GM18868 (cell line): ENCODE measurements at regions not wholly inside any gene's neighbourhood (a gene's known extent, or its start where the extent isn't known, plus 50 kb on each side); places are given as distances from the start of the nearest gene placed in this dataset.

Source experiments
- ATAC-seq: cut with Tn5 transposase; IDR thresholded peaks from one replicate; pipeline ENCODE4 v1.9.1; 2021; ENCODE audit warnings: mild to moderate bottlenecking, moderate library complexity; ENCODE audit not compliant: unreplicated experiment

- ATAC-seq, result no peak
Observed at GRCh38 chr12:125408718-125409117, 343.5 kb downstream of the AACS start.

- ATAC-seq, result no peak
Observed at GRCh38 chr12:125412506-125412905, 347.3 kb downstream of the AACS start.

GRCh38 chr12:125417446-125417845 lies 352.2 kb downstream of the AACS start:
- ATAC-seq, result no peak

- peak; percentile 86 for ATAC-seq
Observed at GRCh38 chr12:125418902-125419564, 353.8 kb downstream of the AACS start.

GRCh38 chr12:125424909-125425308 lies 359.7 kb downstream of the AACS start:
- ATAC-seq, result no peak

- no peak for ATAC-seq
Observed at GRCh38 chr12:125431516-125431915, 366.3 kb downstream of the AACS start.

- ATAC-seq, result no peak
Observed at GRCh38 chr12:125434131-125434530, 368.9 kb downstream of the AACS start.

GRCh38 chr12:125434936-125435443 lies 369.8 kb downstream of the AACS start:
- ATAC-seq, result peak; percentile 84

- ATAC-seq, result no peak
Observed at GRCh38 chr12:125435871-125436270, 370.6 kb downstream of the AACS start.

- no peak for ATAC-seq
Observed at GRCh38 chr12:125436686-125437085, 371.5 kb downstream of the AACS start.

GRCh38 chr12:125440399-125440798 lies 375.2 kb downstream of the AACS start:
- no peak for ATAC-seq

- ATAC-seq, result no peak
Observed at GRCh38 chr12:125443341-125443740, 378.1 kb downstream of the AACS start.

- ATAC-seq, result no peak
Observed at GRCh38 chr12:125451408-125451807, 386.2 kb downstream of the AACS start.

GRCh38 chr12:125453751-125454150 lies 388.5 kb downstream of the AACS start:
- ATAC-seq, result no peak

- no peak for ATAC-seq
Observed at GRCh38 chr12:125454291-125454690, 389.1 kb downstream of the AACS start.

- ATAC-seq, result no peak
Observed at GRCh38 chr12:125454786-125455480, 389.7 kb downstream of the AACS start.

- ATAC-seq, result no peak
Observed at GRCh38 chr12:125455556-125455955, 390.3 kb downstream of the AACS start.

GRCh38 chr12:125458552-125459268 lies 393.5 kb downstream of the AACS start:
- no peak for ATAC-seq

GRCh38 chr12:125461831-125462230 lies 396.6 kb downstream of the AACS start:
- ATAC-seq, result no peak

GRCh38 chr12:125463386-125463785 lies 398.2 kb downstream of the AACS start:
- no peak for ATAC-seq

GRCh38 chr12:125467363-125467762 lies 402.1 kb downstream of the AACS start:
- no peak for ATAC-seq

GRCh38 chr12:125469683-125470082 lies 404.4 kb downstream of the AACS start:
- ATAC-seq, result no peak
